Heart right ventricle (tissue), 16 donors: ENCODE measurements at regions not wholly inside any gene's neighbourhood (a gene's known extent, or its start where the extent isn't known, plus 50 kb on each side); places are given as distances from the start of the nearest gene placed in this dataset.

Experiments
- ATAC-seq, 8 donors: fragments of 200-7000 bp; cut with Tn5 transposase; one replicate each; pipeline ENCODE4 v1.9.1; 2020; ENCODE audit warnings: mild to moderate bottlenecking in 8 of 8, moderate library complexity in 8 of 8, moderate number of reproducible peaks in 1 of 8
- DNase-seq, 2 donors: peaks; one replicate each; pipeline ENCODE4 v3.0.0-alpha.2; 2020
- H3K27ac ChIP-seq, 10 donors: fragments of 200-600 bp; sonication (generic) in 2 of 10; one replicate each; pipeline versions ENCODE4 v1.5.0 to v1.8.0; 2020 to 2022; ENCODE audit warnings: mild to moderate bottlenecking in 3 of 10
- H3K27me3 ChIP-seq, 7 donors: fragments of 200-600 bp; one replicate each; pipeline ENCODE4 v1.8.0; 2021 to 2022; ENCODE audit warnings: mild to moderate bottlenecking in 2 of 7
- H3K36me3 ChIP-seq, 9 donors: fragments of 200-600 bp; sonication (generic) in 1 of 9; one replicate each; pipeline versions ENCODE4 v1.5.0 to v1.8.0; 2020 to 2022; ENCODE audit warnings: mild to moderate bottlenecking in 2 of 9
- H3K4me1 ChIP-seq, 9 donors: fragments of 200-600 bp; sonication (generic) in 1 of 9; one replicate each; pipeline versions ENCODE4 v1.5.0 to v1.8.0; 2020 to 2022; ENCODE audit warnings: mild to moderate bottlenecking in 4 of 9
- H3K4me3 ChIP-seq, 10 donors: fragments of 200-600 bp; sonication (generic) in 2 of 10; one replicate each; pipeline versions ENCODE4 v1.5.0 to v1.8.0; 2020 to 2022; ENCODE audit warnings: mild to moderate bottlenecking in 7 of 10, moderate library complexity in 2 of 10
- H3K9me3 ChIP-seq, 11 donors: fragments of 200-600 bp in 10 of 11; sonication (generic) in 2 of 11; one replicate each; pipeline versions ENCODE4 v1.5.0 to v1.8.0; 2013 to 2022; ENCODE audit warnings: mild to moderate bottlenecking in 2 of 11, control low read depth in 1 of 11, moderate library complexity in 1 of 11
- WGBS, 2 donors: extraction: QIAGEN DNeasy Blood & Tissue Kit; methylation state at CpG; one replicate each; pipeline ENCODE4 v1.1.7; 2013; ENCODE audit warnings: inconsistent platforms in 1 of 2; 5-methylcytosine and 5-hydroxymethylcytosine counted together
- intact Hi-C, 10 donors: fragments of 100-400 bp; cut with DNase I; formaldehyde crosslinking; loops; one replicate each; pipeline versions ENCODE4 v1.11.1 to v1.14.2; 2022
- TF ChIP-seq, protein P1 (sequence below), 9 donors: fragments of 200-600 bp; sonication (generic) in 2 of 9; IDR thresholded peaks; one replicate each; pipeline versions ENCODE4 v1.5.0 to v1.8.0; 2021 to 2022; ENCODE audit warnings: antibody characterized with exemption in 9 of 9, mild to moderate bottlenecking in 5 of 9, moderate library complexity in 1 of 9
- donor health status: Arrhythmogenic right ventricular cardiomyopathy.
- donor health status: ischemic (EF 13 %, LVEDD 7.1; RV severe dilation, severe dysfunction).
- donor health status: healthy with polysubstance abuse.
- donor health status: DM: no; HTN: yes; CAD: no.
- donor health status: DM: no; HTN: no; CAD: no.
- donor health status: ischemic (EF 25% LVEDD 6.9; RV normal size, moderate dysfunction).
- donor health status: ischemic (EF 25% LVEDD 5.7; RV mildly dilated, moderate dysfunction).
- donor health status: healthy.
- donor health status: DM: yes; HTN: yes; CAD: no.
- donor health status: Ischemic cardiomyopathy.
- donor health status: ischemic (EF 35%, LVEDD 5.7; RV mildly dilated, moderate dysfunction).
- donor health status: nonischemic (EF 11% LVEDD 7.7; RV severe dilation, severe dysfunction).
- donor health status: DM: yes; HTN: yes; CAD: no.
- donor health status: PGD.
- donor health status: ischemic (EF 29% LVEDD 5.4; RV normal size, mild dysfunction).
- donor health status: nonischemic (EF 23%, LVEDD 6.1; RV moderate dilation, normal function).

GRCh38 chr10:128206676-128207075, 80.5 kb upstream of the MKI67 start:
- TF ChIP-seq, protein P1, sequence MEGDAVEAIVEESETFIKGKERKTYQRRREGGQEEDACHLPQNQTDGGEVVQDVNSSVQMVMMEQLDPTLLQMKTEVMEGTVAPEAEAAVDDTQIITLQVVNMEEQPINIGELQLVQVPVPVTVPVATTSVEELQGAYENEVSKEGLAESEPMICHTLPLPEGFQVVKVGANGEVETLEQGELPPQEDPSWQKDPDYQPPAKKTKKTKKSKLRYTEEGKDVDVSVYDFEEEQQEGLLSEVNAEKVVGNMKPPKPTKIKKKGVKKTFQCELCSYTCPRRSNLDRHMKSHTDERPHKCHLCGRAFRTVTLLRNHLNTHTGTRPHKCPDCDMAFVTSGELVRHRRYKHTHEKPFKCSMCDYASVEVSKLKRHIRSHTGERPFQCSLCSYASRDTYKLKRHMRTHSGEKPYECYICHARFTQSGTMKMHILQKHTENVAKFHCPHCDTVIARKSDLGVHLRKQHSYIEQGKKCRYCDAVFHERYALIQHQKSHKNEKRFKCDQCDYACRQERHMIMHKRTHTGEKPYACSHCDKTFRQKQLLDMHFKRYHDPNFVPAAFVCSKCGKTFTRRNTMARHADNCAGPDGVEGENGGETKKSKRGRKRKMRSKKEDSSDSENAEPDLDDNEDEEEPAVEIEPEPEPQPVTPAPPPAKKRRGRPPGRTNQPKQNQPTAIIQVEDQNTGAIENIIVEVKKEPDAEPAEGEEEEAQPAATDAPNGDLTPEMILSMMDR (IDR thresholded peaks at IDR 0.05) = no peak
- no peak for DNase-seq
- Histone ChIP-seq H3K4me3 (no peak overlapping the region), H3K36me3 (no peaks in the 10 kb centered on the region), H3K4me1 (peaks cover 0 to 15% (median 5%) of the 10 kb centered on the region in 9 donors), H3K27ac (no peak overlapping the region), H3K9me3 (no peaks in the 10 kb centered on the region), H3K27me3 (peaks cover 0 to 59% (median 13%) of the 10 kb centered on the region in 7 donors)
- 89 to 92% methylated on average over 4 of the region's 4 CpGs for WGBS, 2 donors
- no peak for ATAC-seq
- intact Hi-C loops = no loop called here

- intact Hi-C loops = loop anchor here in 1 of 10 donors (10.0 kb wide), 1 partner anchor 1765 kb away; no protein-coding TSS in a partner anchor
- H3K27ac ChIP-seq = no peak overlapping the region
- ATAC-seq = peak in 2 of 8 donors; percentile 4 to 6
- H3K36me3 ChIP-seq = no peaks in the 10 kb centered on the region
- DNase-seq = no peak
- 73 to 78% methylated on average over 13 of the region's 13 CpGs for WGBS, 2 donors
- H3K9me3 ChIP-seq = no peaks in the 10 kb centered on the region
- H3K4me3 ChIP-seq = peak overlapping the region in 9 of 10 donors; percentile 64 to 88 (median 70)
- H3K4me1 ChIP-seq = peaks cover 0 to 19% (median 5%) of the 10 kb centered on the region in 9 donors
- TF ChIP-seq, protein P1 (IDR thresholded peaks at IDR 0.05) = no peak
- H3K27me3 ChIP-seq = peaks cover 0 to 50% (median 10%) of the 10 kb centered on the region in 7 donors
These were observed 83.6 kb upstream of the MKI67 start for GRCh38 chr10:128209862-128210214.

- TF ChIP-seq, protein P1 (IDR thresholded peaks at IDR 0.05) = peak; percentile 70 to 88 (median 77)
- H3K27me3 ChIP-seq = peaks cover 0 to 49% (median 6%) of the 10 kb centered on the region in 7 donors
- H3K9me3 ChIP-seq = no peaks in the 10 kb centered on the region
- DNase-seq (peak; percentile 65 to 80), ATAC-seq (peak; percentile 68 to 87 (median 82))
- no peaks in the 10 kb centered on the region for H3K36me3 ChIP-seq
- peak overlapping the region in 9 of 10 donors; percentile 25 to 94 (median 64) for H3K27ac ChIP-seq
- peaks cover 0 to 19% (median 5%) of the 10 kb centered on the region in 9 donors for H3K4me1 ChIP-seq
- 2% methylated on average over 88 to 91 of the region's 91 CpGs for WGBS, 2 donors
- H3K4me3 ChIP-seq = peak overlapping the region; percentile 52 to 88 (median 70)
- intact Hi-C loops = loop anchor here in 1 of 10 donors (10.0 kb wide), 1 partner anchor 1764 kb away; no protein-coding TSS in a partner anchor
These were observed 84.2 kb upstream of the MKI67 start for GRCh38 chr10:128210215-128211063.

- peaks cover 0 to 19% (median 5%) of the 10 kb centered on the region in 9 donors for H3K4me1 ChIP-seq
- WGBS, 2 donors = 40 to 48% methylated on average over 25 of the region's 25 CpGs
- H3K9me3 ChIP-seq = no peaks in the 10 kb centered on the region
- H3K27ac ChIP-seq = peak overlapping the region in 6 of 10 donors; percentile 25 to 94 (median 60)
- intact Hi-C loops = loop anchor here in 1 of 10 donors (10.0 kb wide), 1 partner anchor 1764 kb away; no protein-coding TSS in a partner anchor
- ATAC-seq (peak in 4 of 8 donors; percentile 4 to 31 (median 18)), DNase-seq (no peak)
- H3K36me3 ChIP-seq = no peaks in the 10 kb centered on the region
- peak overlapping the region in 9 of 10 donors; percentile 64 to 88 (median 70) for H3K4me3 ChIP-seq
- TF ChIP-seq, protein P1 (IDR thresholded peaks at IDR 0.05) = no peak
- peaks cover 0 to 44% (median 5%) of the 10 kb centered on the region in 7 donors for H3K27me3 ChIP-seq
These were observed 84.9 kb upstream of the MKI67 start for GRCh38 chr10:128211064-128211504.
